ENCODE measurements at regions not wholly inside any gene's neighbourhood (a gene's known extent, or its start where the extent isn't known, plus 50 kb on each side); places are given as distances from the start of the nearest gene placed in this dataset.

DNA sequence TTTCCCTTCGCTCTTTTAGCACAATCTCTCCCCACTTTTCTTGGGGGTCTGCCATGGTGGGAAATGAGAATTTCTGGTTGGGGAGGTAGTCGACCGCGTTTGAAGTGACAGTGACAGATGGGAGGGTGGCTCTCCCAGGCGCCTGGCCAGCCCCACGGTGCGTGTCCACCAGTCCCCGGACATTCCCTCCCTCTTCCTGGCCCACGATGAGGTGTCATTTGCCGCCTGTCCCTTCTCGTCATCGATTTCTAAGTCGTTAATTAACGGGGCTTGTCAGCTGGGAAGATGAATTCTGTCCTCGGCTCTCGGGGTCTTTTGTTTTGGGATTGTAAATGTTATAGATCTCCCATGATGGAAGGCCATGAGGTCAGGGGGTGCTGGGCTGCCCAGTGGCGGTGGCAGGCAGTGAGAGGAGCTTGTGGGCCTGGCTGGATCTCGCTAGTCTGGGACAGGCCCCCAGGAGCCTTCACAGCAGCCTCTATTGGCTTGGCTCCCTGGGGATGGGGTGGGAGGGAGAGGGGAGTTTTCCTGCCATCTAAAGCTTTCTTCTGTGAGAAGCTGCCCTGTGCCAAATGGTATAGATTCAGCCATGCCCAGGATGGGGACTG, 164.2 kb downstream of the MRM1 start:
- H3K36me3 Mint-ChIP-seq (ENCODE audit: low read depth) = no peaks in the 10 kb centered on the region
- DNase-seq (ENCODE audit: low spot score) (no peak), ATAC-seq (no peak)
- peaks cover 8% of the 10 kb centered on the region; the same call in 1 of the 2 replicates for H3K4me1 ChIP-seq (ENCODE audit: insufficient read depth)
- H3K4me2 ChIP-seq = no peak overlapping the region
- no peak for TF ChIP-seq EZH2phosphoT487 (IDR thresholded peaks at IDR 0.05; ENCODE audit: unreplicated experiment)
- TF ChIP-seq, protein P1, sequence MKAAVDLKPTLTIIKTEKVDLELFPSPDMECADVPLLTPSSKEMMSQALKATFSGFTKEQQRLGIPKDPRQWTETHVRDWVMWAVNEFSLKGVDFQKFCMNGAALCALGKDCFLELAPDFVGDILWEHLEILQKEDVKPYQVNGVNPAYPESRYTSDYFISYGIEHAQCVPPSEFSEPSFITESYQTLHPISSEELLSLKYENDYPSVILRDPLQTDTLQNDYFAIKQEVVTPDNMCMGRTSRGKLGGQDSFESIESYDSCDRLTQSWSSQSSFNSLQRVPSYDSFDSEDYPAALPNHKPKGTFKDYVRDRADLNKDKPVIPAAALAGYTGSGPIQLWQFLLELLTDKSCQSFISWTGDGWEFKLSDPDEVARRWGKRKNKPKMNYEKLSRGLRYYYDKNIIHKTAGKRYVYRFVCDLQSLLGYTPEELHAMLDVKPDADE (IDR thresholded peaks at IDR 0.05) = no peak
- TF ChIP-seq, protein P2, sequence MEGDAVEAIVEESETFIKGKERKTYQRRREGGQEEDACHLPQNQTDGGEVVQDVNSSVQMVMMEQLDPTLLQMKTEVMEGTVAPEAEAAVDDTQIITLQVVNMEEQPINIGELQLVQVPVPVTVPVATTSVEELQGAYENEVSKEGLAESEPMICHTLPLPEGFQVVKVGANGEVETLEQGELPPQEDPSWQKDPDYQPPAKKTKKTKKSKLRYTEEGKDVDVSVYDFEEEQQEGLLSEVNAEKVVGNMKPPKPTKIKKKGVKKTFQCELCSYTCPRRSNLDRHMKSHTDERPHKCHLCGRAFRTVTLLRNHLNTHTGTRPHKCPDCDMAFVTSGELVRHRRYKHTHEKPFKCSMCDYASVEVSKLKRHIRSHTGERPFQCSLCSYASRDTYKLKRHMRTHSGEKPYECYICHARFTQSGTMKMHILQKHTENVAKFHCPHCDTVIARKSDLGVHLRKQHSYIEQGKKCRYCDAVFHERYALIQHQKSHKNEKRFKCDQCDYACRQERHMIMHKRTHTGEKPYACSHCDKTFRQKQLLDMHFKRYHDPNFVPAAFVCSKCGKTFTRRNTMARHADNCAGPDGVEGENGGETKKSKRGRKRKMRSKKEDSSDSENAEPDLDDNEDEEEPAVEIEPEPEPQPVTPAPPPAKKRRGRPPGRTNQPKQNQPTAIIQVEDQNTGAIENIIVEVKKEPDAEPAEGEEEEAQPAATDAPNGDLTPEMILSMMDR (conservative IDR thresholded peaks at IDR 0.05; ENCODE audit: low read depth in 2 of 2) = no peak
- no peak for TF ChIP-seq STAT1 (IDR thresholded peaks at IDR 0.05; ENCODE audit: unreplicated experiment)
- TF ChIP-seq, protein P3, sequence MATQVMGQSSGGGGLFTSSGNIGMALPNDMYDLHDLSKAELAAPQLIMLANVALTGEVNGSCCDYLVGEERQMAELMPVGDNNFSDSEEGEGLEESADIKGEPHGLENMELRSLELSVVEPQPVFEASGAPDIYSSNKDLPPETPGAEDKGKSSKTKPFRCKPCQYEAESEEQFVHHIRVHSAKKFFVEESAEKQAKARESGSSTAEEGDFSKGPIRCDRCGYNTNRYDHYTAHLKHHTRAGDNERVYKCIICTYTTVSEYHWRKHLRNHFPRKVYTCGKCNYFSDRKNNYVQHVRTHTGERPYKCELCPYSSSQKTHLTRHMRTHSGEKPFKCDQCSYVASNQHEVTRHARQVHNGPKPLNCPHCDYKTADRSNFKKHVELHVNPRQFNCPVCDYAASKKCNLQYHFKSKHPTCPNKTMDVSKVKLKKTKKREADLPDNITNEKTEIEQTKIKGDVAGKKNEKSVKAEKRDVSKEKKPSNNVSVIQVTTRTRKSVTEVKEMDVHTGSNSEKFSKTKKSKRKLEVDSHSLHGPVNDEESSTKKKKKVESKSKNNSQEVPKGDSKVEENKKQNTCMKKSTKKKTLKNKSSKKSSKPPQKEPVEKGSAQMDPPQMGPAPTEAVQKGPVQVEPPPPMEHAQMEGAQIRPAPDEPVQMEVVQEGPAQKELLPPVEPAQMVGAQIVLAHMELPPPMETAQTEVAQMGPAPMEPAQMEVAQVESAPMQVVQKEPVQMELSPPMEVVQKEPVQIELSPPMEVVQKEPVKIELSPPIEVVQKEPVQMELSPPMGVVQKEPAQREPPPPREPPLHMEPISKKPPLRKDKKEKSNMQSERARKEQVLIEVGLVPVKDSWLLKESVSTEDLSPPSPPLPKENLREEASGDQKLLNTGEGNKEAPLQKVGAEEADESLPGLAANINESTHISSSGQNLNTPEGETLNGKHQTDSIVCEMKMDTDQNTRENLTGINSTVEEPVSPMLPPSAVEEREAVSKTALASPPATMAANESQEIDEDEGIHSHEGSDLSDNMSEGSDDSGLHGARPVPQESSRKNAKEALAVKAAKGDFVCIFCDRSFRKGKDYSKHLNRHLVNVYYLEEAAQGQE (IDR thresholded peaks at IDR 0.05; ENCODE audit: unreplicated experiment) = no peak
- no peak for TF ChIP-seq EZH2 (IDR thresholded peaks at IDR 0.05; ENCODE audit: low read depth, unreplicated experiment)
- no peak for TF ChIP-seq POLR2AphosphoS5 (IDR thresholded peaks at IDR 0.05; ENCODE audit: low read depth)
- TF ChIP-seq CREB1 (CRISPR knock-in tag; IDR thresholded peaks at IDR 0.05; ENCODE audit: low read depth) = no peak
- TF ChIP-seq NANOG (IDR thresholded peaks at IDR 0.05; ENCODE audit: borderline replicate concordance) = no peak
- TF ChIP-seq JUNB (IDR thresholded peaks at IDR 0.05; ENCODE audit: unreplicated experiment) = no peak
- TF ChIP-seq ZNF331 (CRISPR knock-in tag; IDR thresholded peaks at IDR 0.05; ENCODE audit: low read depth) = no peak
- no peak for TF ChIP-seq ZNF114 (CRISPR knock-in tag; IDR thresholded peaks at IDR 0.05)
- TF ChIP-seq, protein P4, sequence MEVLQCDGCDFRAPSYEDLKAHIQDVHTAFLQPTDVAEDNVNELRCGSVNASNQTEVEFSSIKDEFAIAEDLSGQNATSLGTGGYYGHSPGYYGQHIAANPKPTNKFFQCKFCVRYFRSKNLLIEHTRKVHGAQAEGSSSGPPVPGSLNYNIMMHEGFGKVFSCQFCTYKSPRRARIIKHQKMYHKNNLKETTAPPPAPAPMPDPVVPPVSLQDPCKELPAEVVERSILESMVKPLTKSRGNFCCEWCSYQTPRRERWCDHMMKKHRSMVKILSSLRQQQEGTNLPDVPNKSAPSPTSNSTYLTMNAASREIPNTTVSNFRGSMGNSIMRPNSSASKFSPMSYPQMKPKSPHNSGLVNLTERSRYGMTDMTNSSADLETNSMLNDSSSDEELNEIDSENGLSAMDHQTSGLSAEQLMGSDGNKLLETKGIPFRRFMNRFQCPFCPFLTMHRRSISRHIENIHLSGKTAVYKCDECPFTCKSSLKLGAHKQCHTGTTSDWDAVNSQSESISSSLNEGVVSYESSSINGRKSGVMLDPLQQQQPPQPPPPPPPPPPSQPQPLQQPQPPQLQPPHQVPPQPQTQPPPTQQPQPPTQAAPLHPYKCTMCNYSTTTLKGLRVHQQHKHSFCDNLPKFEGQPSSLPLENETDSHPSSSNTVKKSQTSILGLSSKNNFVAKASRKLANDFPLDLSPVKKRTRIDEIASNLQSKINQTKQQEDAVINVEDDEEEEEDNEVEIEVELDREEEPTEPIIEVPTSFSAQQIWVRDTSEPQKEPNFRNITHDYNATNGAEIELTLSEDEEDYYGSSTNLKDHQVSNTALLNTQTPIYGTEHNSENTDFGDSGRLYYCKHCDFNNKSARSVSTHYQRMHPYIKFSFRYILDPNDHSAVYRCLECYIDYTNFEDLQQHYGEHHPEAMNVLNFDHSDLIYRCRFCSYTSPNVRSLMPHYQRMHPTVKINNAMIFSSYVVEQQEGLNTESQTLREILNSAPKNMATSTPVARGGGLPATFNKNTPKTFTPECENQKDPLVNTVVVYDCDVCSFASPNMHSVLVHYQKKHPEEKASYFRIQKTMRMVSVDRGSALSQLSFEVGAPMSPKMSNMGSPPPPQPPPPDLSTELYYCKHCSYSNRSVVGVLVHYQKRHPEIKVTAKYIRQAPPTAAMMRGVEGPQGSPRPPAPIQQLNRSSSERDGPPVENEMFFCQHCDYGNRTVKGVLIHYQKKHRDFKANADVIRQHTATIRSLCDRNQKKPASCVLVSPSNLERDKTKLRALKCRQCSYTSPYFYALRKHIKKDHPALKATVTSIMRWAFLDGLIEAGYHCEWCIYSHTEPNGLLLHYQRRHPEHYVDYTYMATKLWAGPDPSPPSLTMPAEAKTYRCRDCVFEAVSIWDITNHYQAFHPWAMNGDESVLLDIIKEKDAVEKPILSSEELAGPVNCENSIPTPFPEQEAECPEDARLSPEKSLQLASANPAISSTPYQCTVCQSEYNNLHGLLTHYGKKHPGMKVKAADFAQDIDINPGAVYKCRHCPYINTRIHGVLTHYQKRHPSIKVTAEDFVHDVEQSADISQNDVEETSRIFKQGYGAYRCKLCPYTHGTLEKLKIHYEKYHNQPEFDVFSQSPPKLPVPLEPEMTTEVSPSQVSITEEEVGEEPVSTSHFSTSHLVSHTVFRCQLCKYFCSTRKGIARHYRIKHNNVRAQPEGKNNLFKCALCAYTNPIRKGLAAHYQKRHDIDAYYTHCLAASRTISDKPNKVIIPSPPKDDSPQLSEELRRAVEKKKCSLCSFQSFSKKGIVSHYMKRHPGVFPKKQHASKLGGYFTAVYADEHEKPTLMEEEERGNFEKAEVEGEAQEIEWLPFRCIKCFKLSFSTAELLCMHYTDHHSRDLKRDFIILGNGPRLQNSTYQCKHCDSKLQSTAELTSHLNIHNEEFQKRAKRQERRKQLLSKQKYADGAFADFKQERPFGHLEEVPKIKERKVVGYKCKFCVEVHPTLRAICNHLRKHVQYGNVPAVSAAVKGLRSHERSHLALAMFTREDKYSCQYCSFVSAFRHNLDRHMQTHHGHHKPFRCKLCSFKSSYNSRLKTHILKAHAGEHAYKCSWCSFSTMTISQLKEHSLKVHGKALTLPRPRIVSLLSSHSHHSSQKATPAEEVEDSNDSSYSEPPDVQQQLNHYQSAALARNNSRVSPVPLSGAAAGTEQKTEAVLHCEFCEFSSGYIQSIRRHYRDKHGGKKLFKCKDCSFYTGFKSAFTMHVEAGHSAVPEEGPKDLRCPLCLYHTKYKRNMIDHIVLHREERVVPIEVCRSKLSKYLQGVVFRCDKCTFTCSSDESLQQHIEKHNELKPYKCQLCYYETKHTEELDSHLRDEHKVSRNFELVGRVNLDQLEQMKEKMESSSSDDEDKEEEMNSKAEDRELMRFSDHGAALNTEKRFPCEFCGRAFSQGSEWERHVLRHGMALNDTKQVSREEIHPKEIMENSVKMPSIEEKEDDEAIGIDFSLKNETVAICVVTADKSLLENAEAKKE (CRISPR knock-in tag; IDR thresholded peaks at IDR 0.05) = no peak
- no peak overlapping the region for H3K27ac ChIP-seq (ENCODE audit: low read depth)
- H3K4me1 Mint-ChIP-seq = peaks cover 17% of the 10 kb centered on the region
- no peak overlapping the region for H2AFZ ChIP-seq
- peaks cover 3% of the 10 kb centered on the region; the same call in 1 of the 3 replicates for H3K9me3 Mint-ChIP-seq
- no peaks in the 10 kb centered on the region for H4K20me1 ChIP-seq (replicated peaks; ENCODE audit: insufficient read depth)
- H3K27ac Mint-ChIP-seq = no peak overlapping the region
- no peak overlapping the region for H3K4me3 Mint-ChIP-seq
- peaks cover 11% of the 10 kb centered on the region for H3K27me3 Mint-ChIP-seq (ENCODE audit: insufficient read depth, low read depth, poor library complexity)
- H3K27me3 ChIP-seq (ENCODE audit: insufficient read depth) = no peaks in the 10 kb centered on the region
- H3K9me2 ChIP-seq (ENCODE audit: insufficient read depth) = no peaks in the 10 kb centered on the region
- no peaks in the 10 kb centered on the region for H3K36me3 ChIP-seq (ENCODE audit: insufficient read depth)
- no peaks in the 10 kb centered on the region for H3F3A ChIP-seq (replicated peaks; ENCODE audit: low read depth)
- no peaks in the 10 kb centered on the region for H3K79me2 ChIP-seq (replicated peaks; ENCODE audit: insufficient read depth)
- no peak overlapping the region for H3K4me3 ChIP-seq

Measured in GM23338 (cell line).